ENCODE measurements at regions not wholly inside any gene's neighbourhood (a gene's known extent, or its start where the extent isn't known, plus 50 kb on each side); places are given as distances from the start of the nearest gene placed in this dataset.

DNA sequence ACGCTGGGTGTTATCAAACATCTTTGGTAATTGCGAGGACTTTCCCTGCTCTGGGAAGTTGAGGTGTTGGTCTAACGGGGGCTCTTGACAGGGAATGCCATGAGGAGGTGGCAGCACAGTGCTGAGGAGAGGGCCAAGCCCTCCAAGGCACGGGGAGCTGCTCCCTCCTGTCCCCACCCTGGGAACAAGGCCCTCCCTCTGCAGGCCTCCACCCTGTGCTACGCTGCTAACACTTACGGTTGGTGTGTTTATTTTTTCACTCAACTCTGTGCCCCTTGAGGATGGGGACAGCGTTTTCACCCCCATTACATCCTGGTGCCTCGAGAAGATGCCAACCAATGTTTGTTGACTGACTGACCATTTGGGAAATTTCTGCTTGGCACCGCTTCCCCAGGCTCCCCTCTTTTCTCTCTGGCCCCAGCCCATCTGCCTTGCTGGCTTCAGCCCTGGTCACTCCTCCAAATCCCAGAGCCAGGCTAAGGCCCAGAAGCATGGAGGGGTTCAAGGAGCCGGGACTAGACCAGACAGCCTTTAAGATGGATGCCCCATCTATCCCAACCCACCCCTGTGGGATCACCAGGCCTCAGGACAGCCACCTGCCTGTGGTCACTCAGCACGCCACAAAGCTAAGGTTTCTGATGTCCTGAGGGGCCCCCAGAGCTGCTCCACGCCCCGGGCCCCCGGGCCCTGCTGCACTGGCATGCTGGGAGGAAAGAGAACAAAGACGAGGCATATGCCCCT is 125.7 kb downstream of the BARX1 start:
- ATAC-seq (no peak), DNase-seq (no peak)
- H3K36me3 ChIP-seq = no peaks in the 10 kb centered on the region
- no peak overlapping the region for H3K4me3 ChIP-seq
- peaks cover 22% of the 10 kb centered on the region for H3K27me3 ChIP-seq
- intact Hi-C loops (cut with DNase I) = loop anchor here (10.0 kb wide), 1 partner anchor 125 kb away; the partner anchor contains the start of gene BARX1
- TF ChIP-seq, protein P1, sequence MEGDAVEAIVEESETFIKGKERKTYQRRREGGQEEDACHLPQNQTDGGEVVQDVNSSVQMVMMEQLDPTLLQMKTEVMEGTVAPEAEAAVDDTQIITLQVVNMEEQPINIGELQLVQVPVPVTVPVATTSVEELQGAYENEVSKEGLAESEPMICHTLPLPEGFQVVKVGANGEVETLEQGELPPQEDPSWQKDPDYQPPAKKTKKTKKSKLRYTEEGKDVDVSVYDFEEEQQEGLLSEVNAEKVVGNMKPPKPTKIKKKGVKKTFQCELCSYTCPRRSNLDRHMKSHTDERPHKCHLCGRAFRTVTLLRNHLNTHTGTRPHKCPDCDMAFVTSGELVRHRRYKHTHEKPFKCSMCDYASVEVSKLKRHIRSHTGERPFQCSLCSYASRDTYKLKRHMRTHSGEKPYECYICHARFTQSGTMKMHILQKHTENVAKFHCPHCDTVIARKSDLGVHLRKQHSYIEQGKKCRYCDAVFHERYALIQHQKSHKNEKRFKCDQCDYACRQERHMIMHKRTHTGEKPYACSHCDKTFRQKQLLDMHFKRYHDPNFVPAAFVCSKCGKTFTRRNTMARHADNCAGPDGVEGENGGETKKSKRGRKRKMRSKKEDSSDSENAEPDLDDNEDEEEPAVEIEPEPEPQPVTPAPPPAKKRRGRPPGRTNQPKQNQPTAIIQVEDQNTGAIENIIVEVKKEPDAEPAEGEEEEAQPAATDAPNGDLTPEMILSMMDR (IDR thresholded peaks at IDR 0.05) = no peak
- H3K27ac ChIP-seq = no peak overlapping the region
- H3K9me3 ChIP-seq = no peaks in the 10 kb centered on the region
- H3K4me1 ChIP-seq = no peaks in the 10 kb centered on the region

DNA sequence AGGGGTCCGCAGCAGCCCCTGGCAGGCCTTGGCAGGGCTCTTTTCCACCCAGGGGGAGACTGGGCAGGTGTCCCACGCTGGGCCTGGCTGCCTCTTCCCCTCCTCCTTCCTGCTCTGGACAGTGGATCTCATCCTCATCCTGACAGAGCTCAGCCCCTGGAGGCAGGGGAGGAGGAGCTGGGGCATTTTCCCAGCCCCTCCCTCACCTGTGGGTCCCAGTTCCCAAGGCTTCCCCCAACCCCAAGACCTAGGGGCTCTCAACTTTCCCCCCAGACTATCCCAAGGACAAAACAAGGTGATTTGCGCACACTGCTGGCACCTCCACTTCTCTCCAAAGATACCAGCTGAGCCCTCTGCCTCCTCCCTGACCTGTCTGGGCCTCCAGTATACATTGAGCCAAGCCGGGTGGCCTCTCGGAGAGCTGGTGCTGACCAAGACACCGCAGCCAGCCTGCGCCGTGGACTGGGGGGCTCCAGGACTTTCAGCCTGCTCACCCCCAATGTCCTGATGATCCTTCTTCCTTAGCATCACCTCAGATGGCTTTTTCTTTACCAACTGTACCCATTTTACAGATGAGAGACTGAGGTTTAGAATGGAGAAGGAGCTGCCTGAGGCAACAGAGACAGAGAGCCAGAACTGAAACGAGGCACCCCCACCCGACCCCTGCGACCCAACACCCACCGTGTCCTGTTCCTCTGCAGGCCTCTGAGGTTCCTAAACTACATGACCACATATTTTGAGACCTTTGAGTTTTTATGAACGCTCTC is 126.6 kb downstream of the BARX1 start:
- DNase-seq (peak; percentile 54), ATAC-seq (no peak)
- Histone ChIP-seq H3K27me3 (peaks cover 22% of the 10 kb centered on the region), H3K36me3 (no peaks in the 10 kb centered on the region), H3K4me3 (no peak overlapping the region), H3K4me1 (no peaks in the 10 kb centered on the region), H3K9me3 (no peaks in the 10 kb centered on the region), H3K27ac (no peak overlapping the region)
- TF ChIP-seq, protein P1 (IDR thresholded peaks at IDR 0.05) = no peak
- intact Hi-C loops (cut with DNase I) = loop anchor here (10.0 kb wide), 1 partner anchor 126 kb away; the partner anchor contains the start of gene BARX1

DNA sequence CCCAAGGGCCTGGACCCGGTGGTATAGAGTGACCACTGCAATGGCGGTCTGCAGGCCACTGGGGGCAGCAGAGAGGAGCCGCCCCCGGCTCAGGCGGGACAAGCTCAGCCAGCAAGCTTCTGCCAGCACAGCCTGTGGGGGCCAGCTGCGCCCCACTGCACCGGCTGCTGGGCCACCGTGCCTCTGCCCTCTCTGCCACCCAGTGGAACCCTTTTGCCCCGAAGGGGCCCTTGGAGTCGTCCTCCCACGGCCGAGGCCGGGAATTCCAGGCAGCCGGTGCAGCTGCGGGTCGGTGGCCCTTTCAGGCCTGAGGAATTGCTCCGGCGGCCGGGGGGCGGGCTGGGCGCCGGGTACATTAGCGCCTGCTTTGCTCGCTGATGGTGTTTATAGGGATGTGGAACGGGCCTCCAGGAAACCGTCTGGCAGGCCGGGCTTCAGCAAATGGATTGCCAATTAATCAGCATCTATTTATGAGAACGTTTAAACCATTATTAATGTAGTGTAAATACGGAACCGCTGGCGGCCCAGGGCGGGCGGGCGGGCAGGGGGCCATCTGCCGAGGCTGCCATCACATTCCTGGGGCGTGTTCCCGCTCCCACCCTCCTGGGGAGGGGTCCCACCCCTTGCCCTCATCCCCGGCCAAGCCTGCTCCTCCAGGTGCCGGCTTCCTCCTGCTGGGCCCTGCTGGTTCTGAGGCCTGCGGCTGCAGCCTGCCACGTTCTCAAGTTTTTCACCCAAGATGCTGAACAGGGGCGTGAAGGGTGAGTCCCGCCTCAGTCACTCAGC is 127.4 kb downstream of the BARX1 start:
- H3K27ac ChIP-seq = no peak overlapping the region
- DNase-seq = peak; percentile 78

DNA sequence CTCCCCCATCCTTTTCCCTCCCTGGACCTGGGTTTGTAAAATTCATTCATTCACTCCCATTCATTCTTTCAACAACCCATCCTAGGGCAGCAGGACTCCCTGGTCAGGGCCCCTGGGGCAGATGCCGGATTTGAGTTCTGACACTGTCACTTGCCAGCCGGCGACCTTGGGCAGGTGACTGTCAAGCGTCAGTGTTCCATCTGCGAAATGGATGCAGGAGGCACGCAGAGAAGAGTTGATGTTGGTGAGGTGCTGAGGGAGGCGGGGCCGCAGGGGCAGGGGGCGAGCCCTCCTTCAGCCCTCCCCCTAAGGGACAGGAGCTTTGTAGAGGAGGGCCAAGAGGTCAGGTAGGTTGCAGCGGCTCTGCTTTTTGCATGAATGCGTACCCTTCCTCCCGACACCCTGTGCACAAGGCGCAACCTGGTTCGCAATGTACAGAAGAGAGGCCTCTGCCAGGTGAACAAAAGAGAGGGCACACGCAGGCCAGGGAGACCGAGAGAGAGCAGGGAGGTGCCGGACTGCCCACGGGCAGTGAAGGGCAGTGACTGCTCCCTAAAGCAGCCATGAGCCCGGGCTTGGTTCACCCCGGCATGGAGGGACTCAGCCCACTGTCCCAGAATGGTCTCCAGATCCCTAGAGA is 128.1 kb downstream of the BARX1 start:
- TF ChIP-seq, protein P1 (IDR thresholded peaks at IDR 0.05) = no peak
- DNase-seq (no peak), ATAC-seq (no peak)
- H3K4me3 ChIP-seq = peak overlapping the region; percentile 32
- no peaks in the 10 kb centered on the region for H3K4me1 ChIP-seq
- intact Hi-C loops (cut with DNase I) = loop anchor here (10.0 kb wide), 1 partner anchor 128 kb away; the partner anchor contains the start of gene BARX1
- H3K27me3 ChIP-seq = peaks cover 22% of the 10 kb centered on the region
- no peaks in the 10 kb centered on the region for H3K9me3 ChIP-seq
- H3K36me3 ChIP-seq = no peaks in the 10 kb centered on the region
- H3K27ac ChIP-seq = no peak overlapping the region

More for the DNA sequence above, 127.4 kb downstream of the BARX1 start:
- TF ChIP-seq, protein P1 (IDR thresholded peaks at IDR 0.05) = peak; percentile 87
- H3K27me3 ChIP-seq = peaks cover 22% of the 10 kb centered on the region
- ATAC-seq = peak; percentile 90
- no peaks in the 10 kb centered on the region for H3K9me3 ChIP-seq
- peak overlapping the region; percentile 32 for H3K4me3 ChIP-seq
- H3K36me3 ChIP-seq = no peaks in the 10 kb centered on the region
- intact Hi-C loops (cut with DNase I) = loop anchor here (10.0 kb wide), 1 partner anchor 127 kb away; the partner anchor contains the start of gene BARX1
- no peaks in the 10 kb centered on the region for H3K4me1 ChIP-seq

DNA sequence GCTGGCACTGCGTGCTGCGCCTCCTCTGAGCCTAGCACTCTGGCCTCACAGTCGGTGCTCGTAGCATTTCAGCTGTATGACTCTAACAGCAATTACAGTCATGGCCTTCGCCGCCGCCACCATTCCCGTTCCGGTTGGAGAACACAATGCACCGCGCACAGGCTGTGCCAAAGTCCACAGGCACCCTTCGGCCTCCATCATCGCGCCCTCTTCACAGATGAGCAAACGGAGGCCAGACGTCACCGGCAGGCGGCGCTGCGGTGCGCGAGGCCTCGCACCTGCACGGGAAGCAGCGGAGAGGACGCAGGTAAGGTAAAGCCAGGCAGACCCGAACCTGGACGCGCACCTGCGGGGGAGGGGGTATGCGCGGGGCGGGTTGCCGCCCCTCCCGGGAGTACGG is 128.9 kb downstream of the BARX1 start:
- no peak overlapping the region for H3K4me3 ChIP-seq
- H3K27ac ChIP-seq = no peak overlapping the region
- TF ChIP-seq, protein P1 (IDR thresholded peaks at IDR 0.05) = peak; percentile 33
- no peaks in the 10 kb centered on the region for H3K9me3 ChIP-seq
- DNase-seq = peak; percentile 66
- H3K36me3 ChIP-seq = no peaks in the 10 kb centered on the region
- ATAC-seq = peak; percentile 25
- H3K4me1 ChIP-seq = no peaks in the 10 kb centered on the region
- peaks cover 24% of the 10 kb centered on the region for H3K27me3 ChIP-seq
- intact Hi-C loops (cut with DNase I) = loop anchor here (10.0 kb wide), 1 partner anchor 129 kb away; the partner anchor contains the start of gene BARX1
